Trophoblast cell (in vitro differentiated cells and primary cell): ENCODE measurements at regions not wholly inside any gene's neighbourhood (a gene's known extent, or its start where the extent isn't known, plus 50 kb on each side); places are given as distances from the start of the nearest gene placed in this dataset.

Source experiments
- DNase-seq, 2 donors: peaks; one replicate each; pipeline ENCODE4 v3.0.0-alpha.2; 2016
- H2AFZ ChIP-seq: 2 replicates; pipeline ENCODE4 v1.6.1; 2013; ENCODE audit warnings: low read length, moderate library complexity, mild to moderate bottlenecking; ENCODE audit not compliant: insufficient read depth, poor library complexity
- H2AK5ac ChIP-seq: 2 replicates; pipeline ENCODE4 v1.6.1; 2013; ENCODE audit warnings: mild to moderate bottlenecking, low read length
- H2BK120ac ChIP-seq: 2 replicates; pipeline ENCODE4 v1.6.1; 2013; ENCODE audit warnings: low read length, mild to moderate bottlenecking, moderate library complexity; ENCODE audit not compliant: insufficient read depth, poor library complexity
- H2BK12ac ChIP-seq: 2 replicates; pipeline ENCODE4 v1.6.1; 2013; ENCODE audit warnings: mild to moderate bottlenecking, low read length, moderate library complexity
- H2BK5ac ChIP-seq: 2 replicates; pipeline ENCODE4 v1.6.1; 2013; ENCODE audit warnings: low read length, low read depth, moderate library complexity, mild to moderate bottlenecking; ENCODE audit not compliant: poor library complexity
- H3K14ac ChIP-seq: 2 replicates; pipeline ENCODE4 v1.6.1; 2013; ENCODE audit warnings: mild to moderate bottlenecking, low read length
- H3K18ac ChIP-seq: 2 replicates; pipeline ENCODE4 v1.6.1; 2013; ENCODE audit warnings: mild to moderate bottlenecking, low read length
- H3K23ac ChIP-seq: 2 replicates; pipeline ENCODE4 v1.6.1; 2013; ENCODE audit warnings: low read length
- H3K27ac ChIP-seq: 2 replicates; pipeline ENCODE4 v1.5.1; 2013; ENCODE audit warnings: low read depth, mild to moderate bottlenecking, inconsistent platforms, low read length, moderate library complexity
- H3K27me3 ChIP-seq: 2 replicates; pipeline ENCODE4 v1.6.1; 2013; ENCODE audit warnings: inconsistent platforms, mild to moderate bottlenecking, low read length, moderate library complexity; ENCODE audit not compliant: insufficient read depth
- H3K36me3 ChIP-seq, 2 experiments: 1 replicate in 1 of 2; 2 replicates in 1 of 2; pipeline ENCODE4 v1.6.1; 2013; ENCODE audit warnings: low read length in 2 of 2, mild to moderate bottlenecking in 2 of 2, moderate library complexity in 1 of 2; ENCODE audit not compliant: insufficient read depth in 2 of 2, control insufficient read depth in 1 of 2
- H3K4ac ChIP-seq: 2 replicates; pipeline ENCODE4 v1.6.1; 2013; ENCODE audit warnings: low read depth, mild to moderate bottlenecking, low read length, moderate library complexity
- H3K4me1 ChIP-seq, 2 experiments: 1 replicate in 1 of 2; 2 replicates in 1 of 2; pipeline ENCODE4 v1.6.1; 2013; ENCODE audit warnings: low read length in 2 of 2, mild to moderate bottlenecking in 2 of 2, moderate library complexity in 1 of 2; ENCODE audit not compliant: insufficient read depth in 2 of 2, control insufficient read depth in 1 of 2
- H3K4me2 ChIP-seq: 2 replicates; pipeline ENCODE4 v1.6.1; 2013; ENCODE audit warnings: inconsistent platforms, mild to moderate bottlenecking, low read length, moderate library complexity
- H3K4me3 ChIP-seq: 2 replicates; pipeline ENCODE4 v1.5.1; 2013; ENCODE audit warnings: mild to moderate bottlenecking, low read depth, low read length, inconsistent platforms
- H3K79me1 ChIP-seq: one replicate; pipeline ENCODE4 v1.6.1; 2013; ENCODE audit warnings: low read length
- H3K79me2 ChIP-seq: 2 replicates; pipeline ENCODE4 v1.6.1; 2013; ENCODE audit warnings: low read length, mild to moderate bottlenecking; ENCODE audit not compliant: control insufficient read depth, insufficient read depth, poor library complexity
- H3K9ac ChIP-seq: 2 replicates; pipeline ENCODE4 v1.6.1; 2013; ENCODE audit warnings: mild to moderate bottlenecking, low read length
- H3K9me3 ChIP-seq: 2 replicates; pipeline ENCODE4 v1.6.1; 2013; ENCODE audit warnings: low read depth, mild to moderate bottlenecking, control low read depth, inconsistent platforms, low read length; ENCODE audit not compliant: insufficient read depth
- H4K12ac ChIP-seq: 2 replicates; pipeline ENCODE4 v1.6.1; 2013; ENCODE audit warnings: low read depth, mild to moderate bottlenecking, low read length, moderate library complexity
- H4K8ac ChIP-seq: 2 replicates; pipeline ENCODE4 v1.6.1; 2013; ENCODE audit warnings: low read depth, mild to moderate bottlenecking, low read length, moderate library complexity
- H4K91ac ChIP-seq: one replicate; pipeline ENCODE4 v1.6.1; 2013; ENCODE audit warnings: low read depth, mild to moderate bottlenecking, low read length, moderate library complexity
- WGBS: extraction: QIAGEN DNeasy Blood & Tissue Kit; methylation state at CpG from one replicate; pipeline ENCODE4 v1.1.7; 2013; ENCODE audit warnings: missing lambda C conversion rate; ENCODE audit not compliant: insufficient read length, insufficient coverage; ENCODE audit errors: extremely low coverage; 5-methylcytosine and 5-hydroxymethylcytosine counted together

DNA sequence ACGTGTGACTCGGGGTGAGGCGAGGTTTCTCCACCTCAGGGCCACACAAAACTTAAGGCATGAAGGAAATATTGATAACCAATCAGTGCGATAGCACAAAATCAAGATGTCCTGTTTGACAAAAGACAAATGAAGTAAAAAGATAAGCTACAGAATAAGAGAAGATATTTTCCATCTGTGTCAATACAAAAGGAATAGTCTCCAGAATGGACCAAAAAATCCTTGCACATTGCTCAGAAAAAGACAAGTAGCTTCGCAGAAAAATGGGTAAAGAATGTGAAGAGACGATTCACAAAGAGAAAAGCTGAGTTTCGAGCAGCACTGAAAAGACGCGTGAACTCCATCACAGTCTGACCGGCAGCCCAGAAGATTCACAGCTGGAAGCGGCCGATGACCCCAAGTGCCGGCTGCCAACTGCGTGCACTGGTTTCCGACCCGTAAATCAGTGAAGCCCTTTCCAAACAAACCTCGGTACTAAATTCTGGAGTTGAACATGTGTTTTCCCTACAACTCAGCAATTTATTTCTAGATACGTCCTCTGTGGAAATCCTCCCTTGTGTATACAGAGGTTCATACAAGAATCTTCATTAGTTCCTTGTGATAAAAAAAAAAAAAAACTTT is 308.4 kb downstream of the BRD1 start:
- H2AFZ ChIP-seq: no peak overlapping the region
- peaks cover 9% of the 10 kb centered on the region for H3K9me3 ChIP-seq
- H3K79me2 ChIP-seq: no peaks in the 10 kb centered on the region
- H3K36me3 ChIP-seq: no peaks in the 10 kb centered on the region
- no peak for DNase-seq
- H3K27ac ChIP-seq: no peak overlapping the region
- no peaks in the 10 kb centered on the region for H3K4me1 ChIP-seq
- no peak overlapping the region for H2BK12ac ChIP-seq
- no peak overlapping the region for H3K18ac ChIP-seq
- H3K23ac ChIP-seq: no peak overlapping the region
- H3K4ac ChIP-seq: no peak overlapping the region
- no peak overlapping the region for H4K91ac ChIP-seq
- H3K79me1 ChIP-seq: no peaks in the 10 kb centered on the region
- no peak overlapping the region for H3K14ac ChIP-seq
- no peaks in the 10 kb centered on the region for H3K27me3 ChIP-seq
- no peak overlapping the region for H3K4me2 ChIP-seq
- no peak overlapping the region for H4K8ac ChIP-seq
- no peak overlapping the region for H2BK5ac ChIP-seq
- WGBS: no CpG with 5 or more reads among the region's 18 CpGs
- no peak overlapping the region for H3K4me3 ChIP-seq
- no peak overlapping the region for H2BK120ac ChIP-seq
- no peak overlapping the region for H2AK5ac ChIP-seq
- H4K12ac ChIP-seq: no peak overlapping the region
- H3K9ac ChIP-seq: no peak overlapping the region

DNA sequence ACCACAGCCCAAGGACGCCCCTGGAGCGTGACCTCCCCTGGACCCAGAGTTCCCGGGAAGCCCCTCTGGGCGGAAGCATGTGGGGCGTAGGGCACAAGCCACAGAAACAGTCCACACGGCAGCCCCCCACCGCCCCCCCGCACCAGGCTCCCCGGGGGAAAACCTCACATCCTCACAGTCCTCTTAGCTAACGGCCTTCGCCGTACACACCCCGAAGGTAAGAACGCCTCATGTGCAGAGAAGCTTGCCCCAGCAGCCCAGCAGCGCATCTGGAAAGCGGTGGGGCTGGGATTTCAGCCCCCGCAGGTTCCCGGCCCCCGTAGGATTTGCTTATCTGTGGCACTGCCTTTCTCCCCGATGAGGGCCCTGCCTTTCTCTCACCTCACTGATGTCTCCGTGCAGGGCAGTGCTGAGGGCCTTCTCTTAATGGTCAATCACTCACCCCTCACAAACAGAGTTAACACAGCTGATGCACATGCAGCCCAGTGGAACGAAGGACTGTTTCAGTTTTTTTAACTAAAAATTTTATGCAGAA is 309.2 kb downstream of the BRD1 start:
- no peak overlapping the region for H2AK5ac ChIP-seq
- H3K27ac ChIP-seq: no peak overlapping the region
- H3K4me3 ChIP-seq: no peak overlapping the region
- no peak overlapping the region for H3K18ac ChIP-seq
- H3K9ac ChIP-seq: no peak overlapping the region
- H3K36me3 ChIP-seq: no peaks in the 10 kb centered on the region
- no peaks in the 10 kb centered on the region for H3K79me2 ChIP-seq
- H3K14ac ChIP-seq: no peak overlapping the region
- H3K4me2 ChIP-seq: no peak overlapping the region
- no peak overlapping the region for H4K8ac ChIP-seq
- H2BK120ac ChIP-seq: no peak overlapping the region
- H4K91ac ChIP-seq: no peak overlapping the region
- no peak overlapping the region for H3K23ac ChIP-seq
- H3K27me3 ChIP-seq: no peaks in the 10 kb centered on the region
- no peaks in the 10 kb centered on the region for H3K79me1 ChIP-seq
- no CpG with 5 or more reads among the region's 22 CpGs for WGBS
- H3K4me1 ChIP-seq: no peaks in the 10 kb centered on the region
- DNase-seq: no peak
- peaks cover 11% of the 10 kb centered on the region for H3K9me3 ChIP-seq
- H2AFZ ChIP-seq: no peak overlapping the region
- no peak overlapping the region for H3K4ac ChIP-seq
- no peak overlapping the region for H2BK5ac ChIP-seq
- no peak overlapping the region for H4K12ac ChIP-seq
- H2BK12ac ChIP-seq: no peak overlapping the region

DNA sequence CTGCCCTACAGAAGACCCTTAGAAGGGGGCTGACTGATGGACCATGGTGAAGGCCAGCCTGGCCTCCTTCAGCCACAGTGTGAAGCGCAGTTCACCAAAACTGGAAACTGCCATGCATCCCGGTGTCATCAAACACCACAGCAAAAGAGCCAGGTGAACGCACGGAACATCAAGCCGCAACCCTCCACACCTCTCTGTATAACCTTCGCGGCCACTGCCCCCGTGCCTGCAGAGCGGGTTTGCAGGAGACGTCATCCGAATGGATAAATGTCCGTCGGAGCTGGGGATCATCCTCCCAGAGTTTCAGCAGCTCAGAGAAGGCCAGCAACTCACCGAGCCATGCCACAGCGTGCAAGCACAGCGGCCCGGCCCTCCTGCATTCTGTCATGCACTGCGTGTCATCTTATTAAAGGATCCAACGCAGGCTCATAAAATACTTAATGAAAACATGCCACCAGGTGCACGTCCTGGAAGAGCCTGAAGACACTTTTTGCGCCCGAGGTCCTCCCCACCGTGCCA is 309.9 kb downstream of the BRD1 start:
- H2BK12ac ChIP-seq: no peak overlapping the region
- no peak overlapping the region for H3K18ac ChIP-seq
- H3K36me3 ChIP-seq: no peaks in the 10 kb centered on the region
- H2AK5ac ChIP-seq: no peak overlapping the region
- H3K27me3 ChIP-seq: no peaks in the 10 kb centered on the region
- no peak overlapping the region for H4K8ac ChIP-seq
- no peak overlapping the region for H3K27ac ChIP-seq
- H3K79me2 ChIP-seq: no peaks in the 10 kb centered on the region
- H3K4me2 ChIP-seq: no peak overlapping the region
- H3K23ac ChIP-seq: no peak overlapping the region
- no peak overlapping the region for H2BK5ac ChIP-seq
- no peak overlapping the region for H2AFZ ChIP-seq
- H3K9me3 ChIP-seq: peaks cover 11% of the 10 kb centered on the region
- no peak overlapping the region for H3K14ac ChIP-seq
- DNase-seq: no peak
- H4K12ac ChIP-seq: no peak overlapping the region
- H4K91ac ChIP-seq: no peak overlapping the region
- no peaks in the 10 kb centered on the region for H3K79me1 ChIP-seq
- WGBS: no CpG with 5 or more reads among the region's 23 CpGs
- no peaks in the 10 kb centered on the region for H3K4me1 ChIP-seq
- no peak overlapping the region for H3K4me3 ChIP-seq
- no peak overlapping the region for H3K9ac ChIP-seq
- H3K4ac ChIP-seq: no peak overlapping the region
- H2BK120ac ChIP-seq: no peak overlapping the region

DNA sequence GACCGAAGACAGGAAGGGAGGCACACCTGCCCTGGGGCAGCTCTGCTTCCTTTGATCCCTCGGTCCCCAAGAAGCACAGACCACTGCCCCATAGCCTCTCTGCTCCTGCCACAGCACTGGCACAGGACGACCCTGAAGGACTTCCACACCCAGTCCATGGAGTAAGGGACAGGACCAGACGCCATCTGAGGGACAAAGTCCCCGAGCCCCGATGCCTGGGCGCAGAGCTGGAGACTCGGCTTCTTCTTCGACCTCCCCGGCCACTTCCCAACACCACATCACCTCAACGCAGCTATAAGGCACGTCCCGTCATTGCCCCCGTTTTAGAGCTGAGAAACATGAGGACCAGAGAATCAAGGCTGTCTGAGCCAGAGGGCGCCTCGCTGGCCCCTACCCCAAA is 310.5 kb downstream of the BRD1 start:
- Histone ChIP-seq H3K23ac (no peak overlapping the region), H4K91ac (no peak overlapping the region), H3K27me3 (no peaks in the 10 kb centered on the region), H3K4ac (no peak overlapping the region), H2AFZ (no peak overlapping the region), H2BK12ac (no peak overlapping the region), H3K27ac (no peak overlapping the region), H2BK5ac (no peak overlapping the region), H3K9ac (no peak overlapping the region), H3K9me3 (peaks cover 11% of the 10 kb centered on the region), H3K36me3 (no peaks in the 10 kb centered on the region), H4K12ac (no peak overlapping the region), H3K4me1 (no peaks in the 10 kb centered on the region), H3K4me2 (no peak overlapping the region), H3K79me2 (no peaks in the 10 kb centered on the region), H4K8ac (no peak overlapping the region), H2AK5ac (no peak overlapping the region), H3K4me3 (no peak overlapping the region), H3K14ac (no peak overlapping the region), H2BK120ac (no peak overlapping the region), H3K18ac (no peak overlapping the region), H3K79me1 (no peaks in the 10 kb centered on the region)
- no CpG with 5 or more reads among the region's 16 CpGs for WGBS
- DNase-seq: no peak
